Dendritic cell treated with granulocyte-macrophage colony-stimulating factor and Interleukin-4, amounts not matched to agents 40 ng/mL and 50 ng/mL, for 4 days (primary cell): ENCODE measurements at regions not wholly inside any gene's neighbourhood (a gene's known extent, or its start where the extent isn't known, plus 50 kb on each side); places are given as distances from the start of the nearest gene placed in this dataset.

Experiments used
- H3K27ac Mint-ChIP-seq: one replicate; pipeline ENCODE4 v1.8.0; 2022; ENCODE audit warnings: mild to moderate bottlenecking, mixed read lengths
- H3K27me3 Mint-ChIP-seq: one replicate; pipeline ENCODE4 v1.8.0; 2022; ENCODE audit warnings: mild to moderate bottlenecking, mixed read lengths
- H3K36me3 Mint-ChIP-seq: one replicate; pipeline ENCODE4 v1.8.0; 2022; ENCODE audit warnings: low read depth, mixed read lengths
- H3K4me1 Mint-ChIP-seq: one replicate; pipeline ENCODE4 v1.8.0; 2022; ENCODE audit warnings: low read depth, mixed read lengths
- H3K4me3 Mint-ChIP-seq: one replicate; pipeline ENCODE4 v1.8.0; 2022; ENCODE audit warnings: mild to moderate bottlenecking, moderate library complexity, mixed read lengths
- H3K9me3 Mint-ChIP-seq: one replicate; pipeline ENCODE4 v1.8.0; 2022; ENCODE audit warnings: mixed read lengths
- intact Hi-C: fragments of 100-400 bp; cut with micrococcal nuclease; formaldehyde crosslinking; loops from one replicate; pipeline ENCODE4 v1.15.0; 2022

DNA sequence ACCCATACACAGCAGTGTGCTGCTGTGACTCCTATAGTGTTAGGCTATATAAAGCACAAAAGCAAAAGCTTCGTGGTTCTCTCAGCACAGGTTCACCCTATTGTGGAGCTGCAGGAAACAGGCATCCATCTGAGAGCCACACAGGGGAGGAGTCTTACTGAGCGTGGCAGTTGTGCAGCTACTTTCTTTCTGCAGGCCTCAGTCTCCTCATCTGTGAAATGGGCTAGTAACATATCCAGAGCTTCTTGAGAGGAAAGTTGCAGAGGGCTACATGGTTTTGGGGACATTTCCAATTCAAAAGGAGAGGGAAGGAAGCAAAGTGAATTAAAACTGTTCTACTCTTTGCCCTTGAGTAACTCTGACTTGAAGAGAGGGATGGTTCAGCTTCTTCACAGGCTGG lies 142.0 kb downstream of the FOXD2 start:
- no peaks in the 10 kb centered on the region for H3K9me3 Mint-ChIP-seq
- no peaks in the 10 kb centered on the region for H3K36me3 Mint-ChIP-seq
- no peak overlapping the region for H3K4me3 Mint-ChIP-seq
- intact Hi-C loops: no loop called here
- H3K4me1 Mint-ChIP-seq: no peaks in the 10 kb centered on the region
- H3K27me3 Mint-ChIP-seq: peaks cover 3% of the 10 kb centered on the region
- H3K27ac Mint-ChIP-seq: no peak overlapping the region

DNA sequence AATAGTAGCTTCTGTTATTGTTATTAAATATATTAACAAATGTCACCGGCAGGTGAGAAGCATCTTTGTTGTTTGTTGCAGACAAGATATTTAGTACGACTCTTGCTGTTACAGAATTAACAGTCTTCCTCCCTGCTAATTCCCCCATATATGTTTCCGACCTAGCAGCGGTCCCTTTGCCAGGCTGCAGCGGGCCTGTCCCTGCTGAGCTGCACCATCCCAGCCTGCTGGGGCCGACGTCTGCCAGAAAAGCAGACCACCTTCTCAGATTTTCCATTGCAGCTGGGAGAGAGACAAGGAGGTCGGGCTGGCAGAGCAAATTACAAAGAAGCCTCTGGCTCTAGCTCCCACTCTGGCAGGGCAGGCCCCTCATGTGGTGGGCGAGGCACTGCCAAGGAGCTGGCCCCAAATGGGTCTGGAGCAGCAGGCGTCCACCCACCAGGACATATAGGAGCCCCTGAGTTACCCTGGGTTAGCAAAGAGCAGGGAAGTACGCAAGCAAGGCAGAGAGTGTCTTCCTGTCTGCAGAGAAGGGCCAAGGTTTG lies 142.7 kb downstream of the FOXD2 start:
- H3K4me1 Mint-ChIP-seq: no peaks in the 10 kb centered on the region
- intact Hi-C loops: no loop called here
- no peak overlapping the region for H3K4me3 Mint-ChIP-seq
- H3K9me3 Mint-ChIP-seq: no peaks in the 10 kb centered on the region
- H3K36me3 Mint-ChIP-seq: no peaks in the 10 kb centered on the region
- peaks cover 6% of the 10 kb centered on the region for H3K27me3 Mint-ChIP-seq
- H3K27ac Mint-ChIP-seq: no peak overlapping the region

DNA sequence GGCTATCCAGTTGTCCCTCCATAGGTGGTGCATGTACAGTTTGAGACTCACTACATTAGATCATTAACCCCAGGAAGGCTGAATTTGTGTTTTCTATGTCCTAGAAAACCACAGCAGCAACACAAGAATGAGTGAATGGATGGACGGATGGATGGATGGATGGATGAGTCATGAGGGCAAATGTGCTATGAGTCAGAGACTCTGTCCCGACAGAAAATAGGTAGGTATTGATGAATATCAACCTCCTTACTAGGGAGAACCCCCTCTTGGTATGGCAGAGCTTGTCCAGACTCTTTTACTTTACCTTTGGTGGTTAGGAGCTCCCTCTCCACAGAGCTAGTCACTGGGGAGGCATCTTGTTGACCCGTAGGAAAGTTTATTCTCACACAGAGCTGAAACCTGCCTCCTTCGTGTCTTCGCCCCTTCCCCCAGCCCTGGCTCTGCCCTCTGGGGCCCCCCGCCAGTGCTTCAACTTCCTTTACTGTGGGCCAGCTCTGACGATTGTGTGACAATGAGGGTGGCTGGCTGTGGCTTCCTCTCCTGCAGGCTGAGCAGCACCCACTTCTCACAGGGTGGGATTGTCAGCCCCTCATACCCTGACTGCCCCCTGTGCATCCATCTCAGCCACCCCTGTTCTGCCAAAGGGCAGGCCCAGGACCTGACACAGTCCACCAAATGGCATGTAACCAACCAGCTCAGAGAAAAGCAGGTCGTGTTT lies 145.2 kb downstream of the FOXD2 start:
- Mint-ChIP-seq H3K27ac (no peak overlapping the region), H3K9me3 (no peaks in the 10 kb centered on the region), H3K27me3 (peaks cover 6% of the 10 kb centered on the region), H3K36me3 (no peaks in the 10 kb centered on the region), H3K4me1 (no peaks in the 10 kb centered on the region), H3K4me3 (no peak overlapping the region)
- intact Hi-C loops: no loop called here

DNA sequence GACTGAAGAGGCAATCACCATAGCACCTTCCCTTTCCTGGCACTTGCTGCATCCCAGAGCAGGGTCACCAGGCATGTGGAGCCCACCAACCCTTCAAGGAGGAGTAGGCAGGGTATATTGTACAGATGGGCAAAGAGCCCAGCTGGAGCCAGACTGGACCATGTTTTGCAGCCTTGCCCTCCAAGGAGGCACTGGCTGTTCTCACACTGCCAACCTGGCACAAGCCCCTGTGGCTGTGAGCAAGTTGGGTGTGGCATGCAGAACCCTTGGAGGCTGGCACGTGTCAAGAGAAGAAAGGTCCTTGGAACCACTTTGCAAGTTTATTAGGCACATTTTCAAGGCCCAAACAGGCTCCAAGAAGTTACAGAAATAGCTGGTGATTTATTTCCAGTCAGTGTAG lies 146.4 kb downstream of the FOXD2 start:
- no peaks in the 10 kb centered on the region for H3K4me1 Mint-ChIP-seq
- peaks cover 5% of the 10 kb centered on the region for H3K27me3 Mint-ChIP-seq
- H3K9me3 Mint-ChIP-seq: no peaks in the 10 kb centered on the region
- no peak overlapping the region for H3K4me3 Mint-ChIP-seq
- intact Hi-C loops: no loop called here
- H3K27ac Mint-ChIP-seq: no peak overlapping the region
- H3K36me3 Mint-ChIP-seq: no peaks in the 10 kb centered on the region

DNA sequence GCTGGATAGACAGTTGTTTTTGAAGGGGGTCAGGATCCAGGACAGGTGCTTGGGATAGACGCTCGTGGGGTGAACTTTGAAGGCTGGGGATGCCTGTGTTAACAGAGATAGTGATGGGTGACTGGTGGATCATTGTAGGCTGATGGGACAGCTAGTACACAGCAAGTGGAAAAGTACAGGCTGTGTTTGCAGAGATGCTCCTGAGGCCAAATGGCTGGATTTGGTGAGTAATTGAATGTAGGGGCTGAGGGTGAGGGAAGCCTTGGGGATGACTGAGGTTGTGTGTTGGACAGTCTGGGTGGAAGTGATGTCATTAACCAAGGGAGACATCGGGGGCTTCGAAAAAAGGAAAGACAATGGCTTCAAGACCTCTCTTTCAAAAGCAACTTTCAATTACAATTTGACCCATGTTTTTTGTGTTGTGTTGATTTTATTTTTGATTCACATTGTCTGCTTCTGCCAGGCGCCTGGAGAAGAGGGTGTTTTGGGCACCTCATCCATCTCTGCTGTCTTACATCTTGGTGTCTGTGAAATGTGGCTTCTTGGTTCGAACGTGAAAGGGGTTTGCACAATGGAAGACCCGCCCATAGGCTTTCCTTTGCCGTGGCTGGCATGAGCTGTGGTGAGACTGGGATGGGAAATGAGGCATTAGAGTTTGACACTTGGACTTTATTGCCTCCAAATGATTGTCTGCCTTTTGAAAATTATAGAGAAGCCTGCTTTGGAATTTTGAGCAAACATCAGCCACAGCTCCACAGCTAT lies 147.5 kb downstream of the FOXD2 start:
- H3K4me1 Mint-ChIP-seq: no peaks in the 10 kb centered on the region
- no peaks in the 10 kb centered on the region for H3K9me3 Mint-ChIP-seq
- H3K4me3 Mint-ChIP-seq: no peak overlapping the region
- intact Hi-C loops: no loop called here
- no peak overlapping the region for H3K27ac Mint-ChIP-seq
- peaks cover 2% of the 10 kb centered on the region for H3K27me3 Mint-ChIP-seq
- H3K36me3 Mint-ChIP-seq: no peaks in the 10 kb centered on the region

DNA sequence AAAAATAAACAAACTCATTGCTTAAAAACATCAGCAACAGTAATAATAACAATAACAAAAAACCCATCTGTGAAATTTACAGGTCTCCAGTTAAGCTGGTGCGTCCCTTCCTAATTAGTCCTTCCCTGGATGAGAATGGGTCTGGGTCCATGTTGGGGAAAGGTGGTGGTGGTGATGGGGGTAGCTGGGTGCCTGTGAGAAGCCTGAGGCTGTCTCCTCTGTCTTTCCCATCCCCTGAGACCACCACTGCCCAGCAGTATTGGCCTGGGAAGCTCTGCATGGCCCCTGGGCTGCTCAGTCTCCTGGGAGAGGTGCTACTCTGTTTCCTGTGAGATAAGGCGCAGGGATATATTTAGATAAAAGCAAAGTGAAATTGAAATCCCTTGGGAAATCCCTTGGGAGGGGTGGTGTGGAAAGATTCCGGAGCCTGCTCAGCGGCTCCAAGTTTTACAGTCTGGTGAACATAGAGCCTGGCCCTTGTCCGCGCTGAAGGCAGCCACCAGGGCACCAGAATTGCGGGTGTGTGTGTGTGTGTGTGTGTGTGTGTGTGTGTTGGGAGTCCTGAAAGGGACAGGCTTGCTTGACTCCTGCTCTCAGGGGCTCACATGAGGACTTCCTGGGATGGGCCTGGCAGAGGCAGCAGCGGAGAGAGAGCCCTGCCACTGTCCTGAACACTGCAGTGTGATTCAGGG lies 150.2 kb downstream of the FOXD2 start:
- Mint-ChIP-seq H3K27me3 (peaks cover 9% of the 10 kb centered on the region), H3K4me3 (no peak overlapping the region)

DNA sequence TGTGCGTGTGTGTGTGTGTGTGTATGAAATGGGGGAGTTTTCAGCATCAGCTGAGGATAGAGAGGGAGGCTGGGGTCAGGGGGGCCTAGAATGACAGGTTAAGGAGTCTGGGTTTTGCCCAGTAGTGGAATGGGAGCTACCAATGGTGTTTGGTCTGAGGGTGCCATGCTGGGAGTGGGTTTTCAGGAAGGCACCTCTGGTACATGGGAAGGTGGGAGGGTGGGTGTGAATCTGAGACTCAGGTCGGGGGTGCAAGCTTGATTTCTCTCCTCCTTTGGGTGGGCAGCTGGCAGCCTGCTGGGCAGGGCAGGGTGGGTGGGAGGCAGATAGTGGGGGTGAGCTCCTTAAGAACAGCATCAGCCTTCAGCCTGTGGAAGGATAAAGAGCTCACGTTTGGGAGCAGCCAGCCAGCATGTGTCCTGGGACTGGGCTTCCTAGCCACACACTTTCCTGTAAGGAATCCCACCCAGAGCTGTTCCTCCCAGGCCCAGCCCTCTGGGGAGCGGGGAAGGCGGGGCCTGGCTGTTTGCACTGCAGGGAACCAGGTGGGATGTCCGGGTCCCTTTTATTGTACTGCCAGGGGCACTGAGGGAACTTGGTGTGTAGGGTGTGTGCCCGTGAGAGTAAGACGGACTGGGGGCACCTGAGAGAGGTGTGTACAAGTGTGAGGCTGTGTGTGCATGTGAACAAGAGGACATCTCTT lies 152.8 kb downstream of the FOXD2 start:
- Mint-ChIP-seq H3K27me3 (peaks cover 22% of the 10 kb centered on the region), H3K9me3 (no peaks in the 10 kb centered on the region), H3K36me3 (no peaks in the 10 kb centered on the region), H3K4me3 (no peak overlapping the region), H3K4me1 (no peaks in the 10 kb centered on the region), H3K27ac (no peak overlapping the region)
- intact Hi-C loops: no loop called here

More for the DNA sequence above, 150.2 kb downstream of the FOXD2 start:
- Mint-ChIP-seq H3K27ac (no peak overlapping the region), H3K36me3 (no peaks in the 10 kb centered on the region), H3K4me1 (no peaks in the 10 kb centered on the region), H3K9me3 (no peaks in the 10 kb centered on the region)
- intact Hi-C loops: no loop called here

DNA sequence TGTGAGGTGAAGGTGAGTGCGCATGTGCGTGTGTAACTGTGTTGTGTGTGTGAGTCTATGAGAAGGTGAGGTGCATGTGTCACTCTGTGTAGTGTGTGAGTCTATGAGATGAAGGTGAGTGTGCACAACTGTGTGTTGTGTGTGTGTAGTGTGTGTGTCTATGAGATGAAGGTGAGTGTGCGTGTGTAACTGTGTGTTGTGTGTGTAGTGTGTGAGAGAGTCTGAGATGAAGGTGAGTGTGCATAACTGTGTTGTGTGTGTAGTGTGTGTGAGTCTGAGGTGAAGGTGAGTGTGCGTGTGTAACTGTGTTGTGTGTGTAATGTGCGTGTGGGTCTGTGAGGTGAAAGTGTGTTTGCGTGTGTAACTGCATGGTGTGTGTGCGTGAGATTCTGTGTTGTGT lies 154.0 kb downstream of the FOXD2 start:
- H3K27ac Mint-ChIP-seq: no peak overlapping the region
- intact Hi-C loops: no loop called here
- H3K4me1 Mint-ChIP-seq: no peaks in the 10 kb centered on the region
- H3K36me3 Mint-ChIP-seq: no peaks in the 10 kb centered on the region
- H3K9me3 Mint-ChIP-seq: no peaks in the 10 kb centered on the region
- no peak overlapping the region for H3K4me3 Mint-ChIP-seq
- H3K27me3 Mint-ChIP-seq: peaks cover 24% of the 10 kb centered on the region

DNA sequence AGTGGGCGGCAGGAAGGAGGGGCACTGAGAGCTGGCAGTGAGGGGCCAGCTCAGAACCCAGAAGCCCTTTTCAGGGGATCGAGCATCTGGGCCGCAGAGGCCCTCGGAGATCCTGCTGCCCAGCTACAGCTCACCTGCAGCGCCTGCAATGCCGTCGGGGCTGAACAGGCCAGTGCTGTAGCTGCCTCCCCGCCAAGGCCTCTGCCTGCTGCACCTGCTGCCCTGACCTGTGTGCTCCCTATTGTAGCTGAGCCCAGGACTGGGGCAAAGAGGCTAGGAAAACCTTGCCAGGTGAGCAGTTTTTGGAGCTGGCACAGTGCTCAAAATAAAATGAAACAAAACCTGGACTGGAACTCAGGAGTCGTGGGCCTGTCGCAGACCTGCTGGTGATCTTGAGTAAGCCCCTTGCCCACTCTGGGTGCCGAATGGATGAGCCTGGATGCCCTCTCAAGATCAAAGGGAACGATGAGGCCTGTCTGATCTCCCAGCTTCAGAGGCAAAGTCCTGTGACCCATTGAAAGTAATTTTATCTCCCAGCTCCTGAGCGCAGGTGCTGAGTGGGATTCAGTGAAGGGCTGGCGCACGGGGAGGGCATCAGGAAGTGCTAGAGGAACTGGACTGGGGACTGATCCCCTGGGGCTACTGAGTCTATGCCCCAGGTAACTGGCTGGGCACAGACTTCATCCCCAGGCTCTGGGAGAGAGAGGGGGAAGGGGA lies 154.6 kb downstream of the FOXD2 start:
- Mint-ChIP-seq H3K4me3 (no peak overlapping the region), H3K27ac (no peak overlapping the region), H3K4me1 (no peaks in the 10 kb centered on the region), H3K36me3 (no peaks in the 10 kb centered on the region), H3K27me3 (peaks cover 24% of the 10 kb centered on the region), H3K9me3 (no peaks in the 10 kb centered on the region)
- intact Hi-C loops: no loop called here

DNA sequence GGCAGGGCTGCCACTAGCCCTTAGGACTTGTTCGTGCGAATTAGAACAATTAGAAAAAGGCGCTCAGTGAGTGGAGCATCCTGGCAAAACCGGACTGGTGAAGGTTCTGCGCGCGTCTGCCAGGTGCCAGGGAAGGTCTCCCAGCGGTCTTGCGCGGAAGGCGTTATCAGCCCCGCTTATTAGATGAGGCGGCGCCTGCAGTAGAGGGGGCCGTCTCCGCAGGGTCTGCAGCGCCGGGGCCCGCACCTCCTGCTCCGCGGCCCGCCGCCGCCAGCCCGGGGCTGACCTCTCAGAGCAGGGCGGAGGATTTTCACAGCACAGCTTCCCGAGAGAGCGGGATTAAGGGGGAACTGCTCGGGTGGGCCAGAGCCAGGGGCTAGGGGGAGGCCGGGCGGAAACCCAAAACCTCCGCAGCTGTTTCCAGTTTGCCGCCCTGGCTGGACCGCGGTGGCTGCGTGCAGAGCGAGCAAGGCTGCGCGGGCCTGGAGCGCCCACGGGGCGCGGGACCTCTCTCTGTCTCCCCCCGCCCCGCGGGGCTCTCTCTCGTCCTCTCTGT lies 155.2 kb downstream of the FOXD2 start:
- Mint-ChIP-seq H3K27ac (no peak overlapping the region), H3K27me3 (peaks cover 24% of the 10 kb centered on the region), H3K4me1 (no peaks in the 10 kb centered on the region), H3K36me3 (no peaks in the 10 kb centered on the region), H3K4me3 (no peak overlapping the region), H3K9me3 (no peaks in the 10 kb centered on the region)
- intact Hi-C loops: no loop called here

DNA sequence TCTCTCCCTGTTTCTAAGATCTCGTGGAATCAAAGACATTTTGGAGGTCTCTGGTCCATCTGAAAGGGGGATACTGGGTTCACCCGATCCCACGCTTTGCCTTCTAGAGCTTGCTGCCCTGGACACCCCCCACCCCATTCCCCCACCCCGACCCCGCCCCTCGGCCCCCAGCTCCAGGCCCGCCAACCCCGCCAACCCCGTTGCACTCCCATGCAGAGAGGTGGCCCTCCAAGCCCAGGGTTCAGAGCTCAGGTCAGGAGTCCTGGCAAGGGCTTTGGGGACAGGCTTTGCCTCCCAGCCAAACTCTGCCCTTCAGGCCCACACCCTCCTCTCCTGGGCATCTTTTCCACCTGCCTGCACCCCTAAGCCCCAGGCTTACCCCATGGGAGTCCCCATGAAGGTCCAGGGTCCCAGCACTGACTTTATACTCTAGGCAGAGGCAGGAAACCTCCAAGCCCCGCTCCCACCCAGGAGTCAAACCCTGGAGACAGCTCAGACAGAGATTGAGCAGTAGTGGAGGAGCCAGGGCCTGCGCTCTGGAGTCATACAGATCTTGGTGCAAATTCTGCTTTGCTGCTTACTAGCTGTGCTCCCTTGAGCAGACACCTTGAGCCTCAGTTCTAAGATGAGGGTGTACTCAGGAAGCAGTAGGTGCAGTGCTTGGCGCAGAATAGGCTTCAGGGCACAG lies 155.9 kb downstream of the FOXD2 start:
- no peaks in the 10 kb centered on the region for H3K4me1 Mint-ChIP-seq
- no peaks in the 10 kb centered on the region for H3K36me3 Mint-ChIP-seq
- peaks cover under 1% of the 10 kb centered on the region for H3K9me3 Mint-ChIP-seq
- intact Hi-C loops: no loop called here
- peaks cover 24% of the 10 kb centered on the region for H3K27me3 Mint-ChIP-seq
- no peak overlapping the region for H3K4me3 Mint-ChIP-seq
- no peak overlapping the region for H3K27ac Mint-ChIP-seq

DNA sequence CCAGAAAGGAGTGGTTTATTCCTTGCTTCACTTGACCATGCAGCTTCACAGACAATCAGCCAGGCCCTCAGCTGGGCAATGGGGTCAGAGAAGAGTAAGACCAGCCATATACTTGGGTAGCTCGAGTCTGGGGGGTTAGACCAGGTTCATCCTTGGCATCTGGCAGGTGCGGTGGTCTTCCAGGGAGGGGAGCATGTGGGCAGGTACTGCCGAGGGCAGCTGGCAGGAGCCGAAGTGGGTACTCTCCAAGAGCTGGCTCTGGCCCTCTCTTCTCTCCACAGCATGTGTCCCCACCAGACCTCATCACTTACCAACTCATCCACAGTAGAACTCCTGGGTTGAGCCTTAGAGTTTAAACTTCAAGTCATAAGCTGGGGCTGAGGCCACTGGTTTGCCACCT lies 156.8 kb downstream of the FOXD2 start:
- Mint-ChIP-seq H3K27ac (no peak overlapping the region), H3K4me3 (no peak overlapping the region), H3K27me3 (peaks cover 27% of the 10 kb centered on the region)

More for the DNA sequence above, 156.8 kb downstream of the FOXD2 start:
- H3K36me3 Mint-ChIP-seq: no peaks in the 10 kb centered on the region
- peaks cover 10% of the 10 kb centered on the region for H3K9me3 Mint-ChIP-seq
- no peaks in the 10 kb centered on the region for H3K4me1 Mint-ChIP-seq
- intact Hi-C loops: no loop called here
